MG63 (cell line): ENCODE measurements at regions not wholly inside any gene's neighbourhood (a gene's known extent, or its start where the extent isn't known, plus 50 kb on each side); places are given as distances from the start of the nearest gene placed in this dataset.
"Not testable (repeated sequence)": the region's sequence is repeated elsewhere in the genome, so short reads cannot be mapped to it uniquely, and the experiment has no call there.

ENCODE experiments used
- DNase-seq: peaks from one replicate; pipeline ENCODE4 v3.0.0-alpha.2; 2020
- H3K27me3 ChIP-seq: fragments of 250-450 bp; sonication (Bioruptor Pico); 2 replicates; pipeline ENCODE4 v1.5.1; 2020; ENCODE audit warnings: mild to moderate bottlenecking, moderate library complexity
- H3K36me3 ChIP-seq: fragments of 250-450 bp; sonication (Bioruptor Pico); 2 replicates; pipeline ENCODE4 v1.5.1; 2020; ENCODE audit warnings: mild to moderate bottlenecking, moderate library complexity
- H3K4me3 ChIP-seq: fragments of 250-450 bp; sonication (Bioruptor Pico); 2 replicates; pipeline ENCODE4 v1.5.1; 2020; ENCODE audit warnings: mild to moderate bottlenecking, moderate library complexity
- H3K9me3 ChIP-seq: fragments of 250-450 bp; sonication (Bioruptor Pico); 2 replicates; pipeline ENCODE4 v1.5.1; 2020; ENCODE audit warnings: mild to moderate bottlenecking, moderate library complexity

- no peak for DNase-seq
- Histone ChIP-seq H3K36me3 (no peaks in the 10 kb centered on the region), H3K27me3 (no peaks in the 10 kb centered on the region), H3K9me3 (no peaks in the 10 kb centered on the region), H3K4me3 (no peak overlapping the region)
Measured at GRCh38 chr13:69107436-69107835, 1000.2 kb upstream of the ATXN8OS start.

GRCh38 chr13:69101841-69102240 lies 1005.8 kb upstream of the ATXN8OS start:
- DNase-seq: no peak
- Histone ChIP-seq H3K36me3 (no peaks in the 10 kb centered on the region), H3K9me3 (no peaks in the 10 kb centered on the region), H3K4me3 (no peak overlapping the region), H3K27me3 (no peaks in the 10 kb centered on the region)

GRCh38 chr13:69094485-69094884 lies 1013.1 kb upstream of the ATXN8OS start:
- Histone ChIP-seq H3K36me3 (no peaks in the 10 kb centered on the region), H3K4me3 (no peak overlapping the region)
- DNase-seq: no peak

GRCh38 chr13:69092615-69093322 lies 1014.9 kb upstream of the ATXN8OS start:
- no peaks in the 10 kb centered on the region for H3K9me3 ChIP-seq
- H3K36me3 ChIP-seq: no peaks in the 10 kb centered on the region
- DNase-seq: no peak
- no peak overlapping the region for H3K4me3 ChIP-seq
- H3K27me3 ChIP-seq: no peaks in the 10 kb centered on the region

More at GRCh38 chr13:69094485-69094884, 1013.1 kb upstream of the ATXN8OS start:
- Histone ChIP-seq H3K27me3 (no peaks in the 10 kb centered on the region), H3K9me3 (no peaks in the 10 kb centered on the region)

- no peaks in the 10 kb centered on the region; the same call in 1 of the 2 replicates for H3K27me3 ChIP-seq
- no peaks in the 10 kb centered on the region for H3K9me3 ChIP-seq
- no peak overlapping the region for H3K4me3 ChIP-seq
- DNase-seq: no peak
- no peaks in the 10 kb centered on the region for H3K36me3 ChIP-seq
Measured at GRCh38 chr13:69077267-69077666, 1030.4 kb upstream of the ATXN8OS start.

- H3K9me3 ChIP-seq: no peaks in the 10 kb centered on the region
- DNase-seq: no peak
- H3K36me3 ChIP-seq: no peaks in the 10 kb centered on the region
Measured at GRCh38 chr13:69069554-69070133, 1038.0 kb upstream of the ATXN8OS start.

GRCh38 chr13:69050696-69051095 lies 1056.9 kb upstream of the ATXN8OS start:
- no peaks in the 10 kb centered on the region for H3K27me3 ChIP-seq
- H3K9me3 ChIP-seq: no peaks in the 10 kb centered on the region
- DNase-seq: no peak
- H3K36me3 ChIP-seq: no peaks in the 10 kb centered on the region
- H3K4me3 ChIP-seq: no peak overlapping the region

More at GRCh38 chr13:69069554-69070133, 1038.0 kb upstream of the ATXN8OS start:
- Histone ChIP-seq H3K27me3 (no peaks in the 10 kb centered on the region), H3K4me3 (no peak overlapping the region)

GRCh38 chr13:69044629-69045028 lies 1063.0 kb upstream of the ATXN8OS start:
- Histone ChIP-seq H3K27me3 (no peaks in the 10 kb centered on the region), H3K36me3 (no peaks in the 10 kb centered on the region), H3K9me3 (no peaks in the 10 kb centered on the region), H3K4me3 (no peak overlapping the region)
- DNase-seq: no peak

- Histone ChIP-seq H3K36me3 (no peaks in the 10 kb centered on the region), H3K27me3 (no peaks in the 10 kb centered on the region), H3K9me3 (no peaks in the 10 kb centered on the region), H3K4me3 (no peak overlapping the region)
- DNase-seq: no peak
Measured at GRCh38 chr13:69040898-69041297, 1066.7 kb upstream of the ATXN8OS start.

- Histone ChIP-seq H3K27me3 (no peaks in the 10 kb centered on the region), H3K4me3 (no peak overlapping the region)
Measured at GRCh38 chr13:69035771-69036170, 1071.9 kb upstream of the ATXN8OS start.

GRCh38 chr13:69028936-69029335 lies 1078.7 kb upstream of the ATXN8OS start:
- H3K9me3 ChIP-seq: no peaks in the 10 kb centered on the region
- H3K36me3 ChIP-seq: no peaks in the 10 kb centered on the region
- no peak for DNase-seq
- no peaks in the 10 kb centered on the region for H3K27me3 ChIP-seq
- no peak overlapping the region for H3K4me3 ChIP-seq

More at GRCh38 chr13:69035771-69036170, 1071.9 kb upstream of the ATXN8OS start:
- Histone ChIP-seq H3K9me3 (no peaks in the 10 kb centered on the region), H3K36me3 (no peaks in the 10 kb centered on the region)
- no peak for DNase-seq

GRCh38 chr13:69020120-69020519 lies 1087.5 kb upstream of the ATXN8OS start:
- no peak overlapping the region for H3K4me3 ChIP-seq
- no peaks in the 10 kb centered on the region for H3K36me3 ChIP-seq
- H3K27me3 ChIP-seq: no peaks in the 10 kb centered on the region
- DNase-seq: no peak
- H3K9me3 ChIP-seq: no peaks in the 10 kb centered on the region

- H3K4me3 ChIP-seq, H3K36me3 ChIP-seq, H3K9me3 ChIP-seq, DNase-seq, H3K27me3 ChIP-seq: not testable (repeated sequence)
Measured at GRCh38 chr13:69018173-69018572, 1089.5 kb upstream of the ATXN8OS start.

GRCh38 chr13:69010789-69011188 lies 1096.8 kb upstream of the ATXN8OS start:
- no peaks in the 10 kb centered on the region for H3K27me3 ChIP-seq
- DNase-seq: no peak
- no peaks in the 10 kb centered on the region for H3K9me3 ChIP-seq
- no peaks in the 10 kb centered on the region for H3K36me3 ChIP-seq
- H3K4me3 ChIP-seq: no peak overlapping the region

- Histone ChIP-seq H3K4me3 (no peak overlapping the region), H3K9me3 (no peaks in the 10 kb centered on the region), H3K36me3 (no peaks in the 10 kb centered on the region), H3K27me3 (no peaks in the 10 kb centered on the region)
- DNase-seq: no peak
Measured at GRCh38 chr13:69008499-69008898, 1099.1 kb upstream of the ATXN8OS start.

GRCh38 chr13:68998056-68998455 lies 1109.6 kb upstream of the ATXN8OS start:
- DNase-seq: no peak
- Histone ChIP-seq H3K4me3 (no peak overlapping the region), H3K27me3 (no peaks in the 10 kb centered on the region), H3K36me3 (no peaks in the 10 kb centered on the region), H3K9me3 (no peaks in the 10 kb centered on the region)

- no peak for DNase-seq
- Histone ChIP-seq H3K27me3 (no peaks in the 10 kb centered on the region), H3K36me3 (no peaks in the 10 kb centered on the region), H3K9me3 (no peaks in the 10 kb centered on the region), H3K4me3 (no peak overlapping the region)
Measured at GRCh38 chr13:68996668-68997025, 1111.0 kb upstream of the ATXN8OS start.

- Histone ChIP-seq H3K36me3 (no peaks in the 10 kb centered on the region), H3K27me3 (no peaks in the 10 kb centered on the region), H3K4me3 (no peak overlapping the region), H3K9me3 (no peaks in the 10 kb centered on the region)
- no peak for DNase-seq
Measured at GRCh38 chr13:68995972-68996667, 1111.5 kb upstream of the ATXN8OS start.
